ENCODE measurements at regions not wholly inside any gene's neighbourhood (a gene's known extent, or its start where the extent isn't known, plus 50 kb on each side); places are given as distances from the start of the nearest gene placed in this dataset.

DNA sequence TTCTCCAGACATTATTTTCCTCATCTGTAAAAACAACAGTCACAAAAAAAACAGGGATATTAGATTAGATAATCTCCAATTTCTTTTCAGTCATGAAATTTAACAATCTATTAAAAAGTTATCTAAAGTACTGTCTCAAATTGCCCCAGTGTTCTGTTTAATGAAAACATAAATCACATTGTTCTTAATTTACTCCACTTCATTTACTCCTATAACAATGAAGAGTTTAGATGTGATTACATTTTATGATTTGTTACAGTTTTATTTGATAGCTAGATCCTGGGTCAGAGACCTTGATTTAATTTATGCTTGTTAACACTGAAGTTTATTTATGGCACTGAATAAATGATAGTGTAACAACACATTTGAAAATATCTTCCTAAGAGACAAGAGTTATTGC lies 230.2 kb upstream of the TRPC4 start:
- TF ChIP-seq, protein P1, sequence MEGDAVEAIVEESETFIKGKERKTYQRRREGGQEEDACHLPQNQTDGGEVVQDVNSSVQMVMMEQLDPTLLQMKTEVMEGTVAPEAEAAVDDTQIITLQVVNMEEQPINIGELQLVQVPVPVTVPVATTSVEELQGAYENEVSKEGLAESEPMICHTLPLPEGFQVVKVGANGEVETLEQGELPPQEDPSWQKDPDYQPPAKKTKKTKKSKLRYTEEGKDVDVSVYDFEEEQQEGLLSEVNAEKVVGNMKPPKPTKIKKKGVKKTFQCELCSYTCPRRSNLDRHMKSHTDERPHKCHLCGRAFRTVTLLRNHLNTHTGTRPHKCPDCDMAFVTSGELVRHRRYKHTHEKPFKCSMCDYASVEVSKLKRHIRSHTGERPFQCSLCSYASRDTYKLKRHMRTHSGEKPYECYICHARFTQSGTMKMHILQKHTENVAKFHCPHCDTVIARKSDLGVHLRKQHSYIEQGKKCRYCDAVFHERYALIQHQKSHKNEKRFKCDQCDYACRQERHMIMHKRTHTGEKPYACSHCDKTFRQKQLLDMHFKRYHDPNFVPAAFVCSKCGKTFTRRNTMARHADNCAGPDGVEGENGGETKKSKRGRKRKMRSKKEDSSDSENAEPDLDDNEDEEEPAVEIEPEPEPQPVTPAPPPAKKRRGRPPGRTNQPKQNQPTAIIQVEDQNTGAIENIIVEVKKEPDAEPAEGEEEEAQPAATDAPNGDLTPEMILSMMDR (IDR thresholded peaks at IDR 0.05; ENCODE audit: poor library complexity), result no peak
- no peak for TF ChIP-seq EZH2phosphoT487 (IDR thresholded peaks at IDR 0.05; ENCODE audit: low read depth, severe bottlenecking, unreplicated experiment)
- TF ChIP-seq EZH2 (IDR thresholded peaks at IDR 0.05; ENCODE audit: borderline replicate concordance), result no peak
